ENCODE measurements at regions not wholly inside any gene's neighbourhood (a gene's known extent, or its start where the extent isn't known, plus 50 kb on each side); places are given as distances from the start of the nearest gene placed in this dataset.

DNA sequence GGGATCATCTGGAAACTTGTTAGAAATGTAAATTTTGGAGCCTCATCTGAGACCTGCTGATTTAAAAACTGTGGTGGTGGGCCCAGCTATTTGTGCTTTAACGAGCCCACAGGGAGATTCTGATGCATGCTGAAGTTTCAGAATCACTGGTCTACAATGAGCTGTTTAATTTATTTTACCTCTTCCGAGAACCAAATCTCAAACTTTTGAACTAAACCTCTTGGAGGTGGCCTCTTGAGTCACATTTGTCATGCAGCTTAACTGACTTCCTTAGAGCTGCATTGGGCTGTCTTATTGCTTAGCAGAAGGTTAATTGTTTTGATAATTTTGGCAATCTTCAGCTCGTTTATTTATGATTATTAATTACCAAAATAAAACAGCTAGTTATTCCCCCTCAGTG, 112.1 kb upstream of the NPHP3 start:
- no peak overlapping the region for H3K9ac ChIP-seq (ENCODE audit: insufficient read length, low read depth)
- H3K9me3 ChIP-seq (ENCODE audit: insufficient read depth, low read length): no peaks in the 10 kb centered on the region
- H3K4me3 ChIP-seq (ENCODE audit: insufficient read length, low read depth): no peak overlapping the region
- TF ChIP-seq ZNF274 (IDR thresholded peaks at IDR 0.05; ENCODE audit: low read depth, low read length): no peak
- TF ChIP-seq SUZ12 (IDR thresholded peaks at IDR 0.05; ENCODE audit: extremely low read depth, insufficient read depth, insufficient read length): no peak
- TF ChIP-seq YY1 (IDR thresholded peaks at IDR 0.05; ENCODE audit: insufficient read depth, insufficient read length): no peak
- H3K27me3 ChIP-seq (ENCODE audit: insufficient read depth, insufficient read length): no peaks in the 10 kb centered on the region
- H3K36me3 ChIP-seq (ENCODE audit: insufficient read depth, insufficient read length, low read length): no peaks in the 10 kb centered on the region
- H3K4me1 ChIP-seq (ENCODE audit: insufficient read depth, insufficient read length): no peaks in the 10 kb centered on the region
- DNase-seq (ENCODE audit: low read depth, low spot score): no peak

DNA sequence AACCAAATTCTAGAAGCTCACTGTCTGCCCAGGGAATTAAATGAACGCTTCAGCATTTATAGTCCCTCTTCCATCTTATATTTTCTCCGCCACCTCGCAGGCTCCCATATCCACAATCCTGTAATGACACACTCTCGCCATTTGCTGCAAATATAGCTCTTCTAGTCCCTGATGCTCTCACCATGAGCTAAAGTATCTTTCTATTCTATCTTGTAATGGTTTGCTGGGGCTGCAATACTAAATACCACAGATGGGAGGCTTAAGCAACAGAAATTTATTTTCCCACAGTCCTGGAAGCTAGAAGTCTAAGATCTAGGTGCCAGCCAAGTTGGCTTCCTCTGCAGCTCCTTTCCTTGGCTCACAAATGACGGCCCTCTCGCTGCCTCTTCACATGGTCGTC, 106.9 kb upstream of the NPHP3 start:
- TF ChIP-seq ZNF274 (IDR thresholded peaks at IDR 0.05; ENCODE audit: low read depth, low read length): no peak
- TF ChIP-seq YY1 (IDR thresholded peaks at IDR 0.05; ENCODE audit: insufficient read depth, insufficient read length): no peak
- no peak for TF ChIP-seq SUZ12 (IDR thresholded peaks at IDR 0.05; ENCODE audit: extremely low read depth, insufficient read depth, insufficient read length)
- Histone ChIP-seq H3K9me3 (ENCODE audit: insufficient read depth, low read length) (no peaks in the 10 kb centered on the region), H3K36me3 (ENCODE audit: insufficient read depth, insufficient read length, low read length) (no peaks in the 10 kb centered on the region), H3K27me3 (ENCODE audit: insufficient read depth, insufficient read length) (no peaks in the 10 kb centered on the region), H3K4me1 (ENCODE audit: insufficient read depth, insufficient read length) (no peaks in the 10 kb centered on the region), H3K4me3 (ENCODE audit: insufficient read length, low read depth) (no peak overlapping the region), H3K9ac (ENCODE audit: insufficient read length, low read depth) (no peak overlapping the region)
- no peak for DNase-seq (ENCODE audit: low read depth, low spot score)

DNA sequence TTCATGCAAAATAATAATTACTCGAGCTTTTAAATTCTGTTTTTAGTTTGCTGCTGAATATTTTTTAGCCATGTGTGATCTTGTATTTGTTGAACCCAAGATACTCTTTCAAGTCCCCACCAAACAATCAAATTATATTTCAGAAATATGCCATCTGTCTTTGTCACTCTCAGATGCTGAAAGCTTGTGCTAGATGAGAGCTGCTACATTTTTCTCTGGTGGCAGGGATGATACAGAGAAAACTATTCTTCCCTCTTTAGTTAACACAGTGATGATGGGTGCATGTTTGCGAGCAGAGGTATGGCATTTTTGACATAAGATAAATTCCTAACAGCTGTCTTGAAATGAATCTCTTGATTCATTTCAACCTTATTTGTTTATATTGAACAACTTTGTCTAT, 100.6 kb upstream of the NPHP3 start:
- H3K36me3 ChIP-seq (ENCODE audit: insufficient read depth, insufficient read length, low read length): no peaks in the 10 kb centered on the region
- TF ChIP-seq SUZ12 (IDR thresholded peaks at IDR 0.05; ENCODE audit: extremely low read depth, insufficient read depth, insufficient read length) (no peak), ZNF274 (IDR thresholded peaks at IDR 0.05; ENCODE audit: low read depth, low read length) (no peak), YY1 (IDR thresholded peaks at IDR 0.05; ENCODE audit: insufficient read depth, insufficient read length) (no peak)
- no peaks in the 10 kb centered on the region for H3K27me3 ChIP-seq (ENCODE audit: insufficient read depth, insufficient read length)
- DNase-seq (ENCODE audit: low read depth, low spot score): no peak
- H3K9me3 ChIP-seq (ENCODE audit: insufficient read depth, low read length): no peaks in the 10 kb centered on the region
- no peak overlapping the region for H3K9ac ChIP-seq (ENCODE audit: insufficient read length, low read depth)
- no peaks in the 10 kb centered on the region for H3K4me1 ChIP-seq (ENCODE audit: insufficient read depth, insufficient read length)
- no peak overlapping the region for H3K4me3 ChIP-seq (ENCODE audit: insufficient read length, low read depth)

DNA sequence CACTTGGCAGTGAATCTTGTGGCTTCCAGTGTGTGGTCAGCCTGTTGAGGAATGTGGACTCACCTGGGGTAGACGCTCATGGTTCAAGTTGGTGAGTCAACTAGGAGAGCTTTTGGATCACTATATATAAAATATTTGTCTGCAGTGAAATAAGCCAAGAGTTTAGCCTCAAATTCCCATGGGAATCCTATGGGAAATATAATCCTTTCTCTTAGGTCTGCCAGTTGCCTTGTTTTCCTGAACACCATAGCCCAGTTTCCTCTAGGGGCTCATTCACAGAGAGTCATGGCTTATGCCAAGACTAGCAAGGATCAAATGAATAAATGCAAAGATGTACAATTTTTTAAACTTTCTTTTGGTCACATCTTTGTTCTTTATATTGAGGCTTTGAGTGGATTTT, 100.1 kb upstream of the NPHP3 start:
- Histone ChIP-seq H3K36me3 (ENCODE audit: insufficient read depth, insufficient read length, low read length) (no peaks in the 10 kb centered on the region), H3K4me1 (ENCODE audit: insufficient read depth, insufficient read length) (no peaks in the 10 kb centered on the region), H3K4me3 (ENCODE audit: insufficient read length, low read depth) (no peak overlapping the region), H3K9me3 (ENCODE audit: insufficient read depth, low read length) (no peaks in the 10 kb centered on the region), H3K27me3 (ENCODE audit: insufficient read depth, insufficient read length) (no peaks in the 10 kb centered on the region), H3K9ac (ENCODE audit: insufficient read length, low read depth) (no peak overlapping the region)
- DNase-seq (ENCODE audit: low read depth, low spot score): no peak
- TF ChIP-seq ZNF274 (IDR thresholded peaks at IDR 0.05; ENCODE audit: low read depth, low read length): no peak
- no peak for TF ChIP-seq YY1 (IDR thresholded peaks at IDR 0.05; ENCODE audit: insufficient read depth, insufficient read length)
- no peak for TF ChIP-seq SUZ12 (IDR thresholded peaks at IDR 0.05; ENCODE audit: extremely low read depth, insufficient read depth, insufficient read length)

DNA sequence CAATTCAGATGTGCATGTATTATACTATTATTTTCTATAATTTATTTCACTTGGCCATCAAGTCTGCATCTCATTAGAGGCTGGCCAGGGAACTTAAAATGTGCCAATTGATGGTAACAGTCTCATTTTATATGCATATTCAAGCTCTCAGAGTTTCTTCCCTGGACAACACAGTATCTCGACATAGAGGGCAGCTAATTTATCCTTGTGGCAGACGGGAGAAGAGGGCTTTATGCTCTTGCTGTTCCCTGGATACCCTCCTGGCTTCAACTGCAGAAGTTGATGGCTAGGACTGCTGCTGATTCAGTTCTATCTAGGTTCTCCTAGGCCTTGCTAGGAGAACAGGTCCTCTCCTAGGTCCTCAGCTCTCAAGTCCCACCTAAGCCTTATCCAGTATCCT, 99.1 kb upstream of the NPHP3 start:
- Histone ChIP-seq H3K4me3 (ENCODE audit: insufficient read length, low read depth) (no peak overlapping the region), H3K4me1 (ENCODE audit: insufficient read depth, insufficient read length) (no peaks in the 10 kb centered on the region), H3K9ac (ENCODE audit: insufficient read length, low read depth) (no peak overlapping the region), H3K9me3 (ENCODE audit: insufficient read depth, low read length) (no peaks in the 10 kb centered on the region), H3K27me3 (ENCODE audit: insufficient read depth, insufficient read length) (no peaks in the 10 kb centered on the region), H3K36me3 (ENCODE audit: insufficient read depth, insufficient read length, low read length) (no peaks in the 10 kb centered on the region)
- TF ChIP-seq SUZ12 (IDR thresholded peaks at IDR 0.05; ENCODE audit: extremely low read depth, insufficient read depth, insufficient read length) (no peak), ZNF274 (IDR thresholded peaks at IDR 0.05; ENCODE audit: low read depth, low read length) (no peak), YY1 (IDR thresholded peaks at IDR 0.05; ENCODE audit: insufficient read depth, insufficient read length) (no peak)
- no peak for DNase-seq (ENCODE audit: low read depth, low spot score)

DNA sequence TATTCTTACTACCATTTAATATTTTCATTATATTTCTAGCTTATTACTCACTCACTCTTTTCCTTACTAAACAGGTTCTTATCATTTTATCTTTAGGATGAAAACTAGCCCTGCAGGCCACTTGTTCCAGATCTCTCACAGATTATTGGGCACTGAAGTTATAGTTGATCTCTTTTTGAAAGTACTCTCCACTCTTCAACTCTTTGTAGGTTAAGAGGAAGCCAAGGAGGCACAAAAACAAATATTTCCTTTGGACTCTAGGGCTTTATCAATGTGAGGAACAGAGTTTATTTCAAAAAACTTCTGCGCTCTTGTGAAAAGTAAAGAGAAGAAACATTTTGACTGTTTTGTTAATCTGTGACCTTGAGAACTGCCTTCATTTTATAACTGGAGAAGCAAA, 96.0 kb upstream of the NPHP3 start:
- Histone ChIP-seq H3K36me3 (ENCODE audit: insufficient read depth, insufficient read length, low read length) (no peaks in the 10 kb centered on the region), H3K4me3 (ENCODE audit: insufficient read length, low read depth) (no peak overlapping the region), H3K4me1 (ENCODE audit: insufficient read depth, insufficient read length) (no peaks in the 10 kb centered on the region), H3K9ac (ENCODE audit: insufficient read length, low read depth) (no peak overlapping the region), H3K9me3 (ENCODE audit: insufficient read depth, low read length) (no peaks in the 10 kb centered on the region), H3K27me3 (ENCODE audit: insufficient read depth, insufficient read length) (no peaks in the 10 kb centered on the region)
- DNase-seq (ENCODE audit: low read depth, low spot score): no peak
- no peak for TF ChIP-seq YY1 (IDR thresholded peaks at IDR 0.05; ENCODE audit: insufficient read depth, insufficient read length)
- no peak for TF ChIP-seq ZNF274 (IDR thresholded peaks at IDR 0.05; ENCODE audit: low read depth, low read length)
- TF ChIP-seq SUZ12 (IDR thresholded peaks at IDR 0.05; ENCODE audit: extremely low read depth, insufficient read depth, insufficient read length): no peak

DNA sequence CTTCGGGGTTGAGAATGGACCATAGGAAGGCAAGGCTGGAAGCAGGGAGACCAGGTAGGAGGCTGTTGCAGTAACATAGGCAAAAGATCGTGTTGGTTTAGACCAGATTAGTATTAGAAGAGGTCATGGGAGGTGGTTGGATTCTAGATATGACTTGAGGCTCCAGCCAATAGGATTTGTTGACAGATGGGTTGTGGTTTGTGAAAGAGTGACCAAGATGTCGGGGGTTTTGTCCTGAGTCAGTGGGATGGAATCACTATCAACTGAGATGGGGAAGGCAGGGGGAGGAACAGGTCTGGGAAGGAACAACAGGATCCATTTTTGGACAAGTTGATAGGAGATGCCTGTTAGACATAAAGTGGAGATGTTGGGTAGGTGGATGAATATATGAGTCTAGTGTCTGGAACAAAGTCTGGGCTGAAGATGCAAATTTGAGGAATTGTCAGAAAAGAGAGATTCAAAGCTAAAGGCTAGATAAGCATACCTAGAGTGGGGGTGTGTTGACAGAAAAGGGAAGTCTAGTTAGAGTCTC, 95.5 kb upstream of the NPHP3 start:
- Histone ChIP-seq H3K4me3 (ENCODE audit: insufficient read length, low read depth) (no peak overlapping the region), H3K4me1 (ENCODE audit: insufficient read depth, insufficient read length) (no peaks in the 10 kb centered on the region), H3K27me3 (ENCODE audit: insufficient read depth, insufficient read length) (no peaks in the 10 kb centered on the region), H3K9me3 (ENCODE audit: insufficient read depth, low read length) (no peaks in the 10 kb centered on the region), H3K36me3 (ENCODE audit: insufficient read depth, insufficient read length, low read length) (no peaks in the 10 kb centered on the region), H3K9ac (ENCODE audit: insufficient read length, low read depth) (no peak overlapping the region)
- DNase-seq (ENCODE audit: low read depth, low spot score): no peak
- TF ChIP-seq SUZ12 (IDR thresholded peaks at IDR 0.05; ENCODE audit: extremely low read depth, insufficient read depth, insufficient read length) (no peak), YY1 (IDR thresholded peaks at IDR 0.05; ENCODE audit: insufficient read depth, insufficient read length) (no peak), ZNF274 (IDR thresholded peaks at IDR 0.05; ENCODE audit: low read depth, low read length) (no peak)

All from NT2/D1 (cell line).